ENCODE measurements at regions not wholly inside any gene's neighbourhood (a gene's known extent, or its start where the extent isn't known, plus 50 kb on each side); places are given as distances from the start of the nearest gene placed in this dataset.

DNA sequence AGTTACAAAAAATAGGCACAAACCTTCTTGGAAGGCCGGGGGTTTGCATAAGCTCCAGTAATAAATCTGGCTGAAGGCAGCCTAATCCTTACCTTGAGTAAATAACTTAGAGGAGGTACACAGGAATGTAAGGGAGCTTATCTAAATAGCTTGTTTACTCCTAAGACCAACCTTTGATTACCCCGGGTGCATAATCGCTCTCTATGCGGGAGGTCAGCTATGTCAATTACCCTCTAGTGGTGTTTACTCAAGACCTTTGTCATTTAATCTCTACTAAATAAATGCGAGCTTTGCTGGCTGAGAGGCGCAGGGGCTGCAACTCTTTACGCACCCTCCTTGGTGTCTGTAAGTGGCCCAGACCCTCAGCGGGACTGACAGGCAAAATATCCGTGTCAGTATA, 50.2 kb upstream of the MAP9 start:
- TF ChIP-seq GATA2 (IDR thresholded peaks at IDR 0.05; ENCODE audit: low read depth, low read length) (no peak), GATA3 (IDR thresholded peaks at IDR 0.05; ENCODE audit: low read depth, low read length) (no peak)
